ENCODE measurements at regions not wholly inside any gene's neighbourhood (a gene's known extent, or its start where the extent isn't known, plus 50 kb on each side); places are given as distances from the start of the nearest gene placed in this dataset.

DNA sequence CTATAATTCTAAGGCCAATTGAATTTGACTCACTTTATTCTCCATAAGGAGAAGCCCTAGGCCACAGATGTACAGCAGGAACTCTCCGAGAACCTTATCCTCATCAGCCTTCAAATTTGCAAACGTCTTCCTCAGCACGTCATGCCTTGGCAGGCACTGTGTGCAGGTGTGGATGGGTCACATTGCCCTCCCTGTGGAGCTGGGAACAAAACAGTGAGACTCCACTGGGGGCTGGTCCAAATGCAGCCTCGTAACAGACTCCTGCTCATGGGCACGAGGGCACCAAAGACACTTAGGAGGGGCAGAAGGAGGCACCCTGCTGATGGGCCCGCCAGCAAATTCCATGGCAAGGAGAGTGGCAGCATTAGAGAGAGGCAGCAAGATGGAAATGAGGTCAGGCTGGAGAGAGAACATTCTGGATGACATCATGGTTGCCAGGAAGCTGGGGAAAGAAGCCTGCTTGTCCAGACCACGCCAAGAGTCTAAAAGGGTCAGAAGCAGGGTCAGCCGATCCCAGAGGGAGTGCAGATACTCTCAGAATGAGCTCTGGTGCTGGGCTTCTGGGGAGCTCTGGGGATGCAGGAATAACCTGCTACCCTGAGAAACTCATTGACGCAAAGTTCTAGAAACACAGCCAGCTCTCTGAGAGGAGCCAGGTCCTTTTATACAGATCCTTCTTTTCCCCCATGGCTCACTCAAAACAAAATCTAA lies 242.2 kb downstream of the B3GLCT start:
- DNase-seq (ENCODE audit: low read depth): no peak

DNA sequence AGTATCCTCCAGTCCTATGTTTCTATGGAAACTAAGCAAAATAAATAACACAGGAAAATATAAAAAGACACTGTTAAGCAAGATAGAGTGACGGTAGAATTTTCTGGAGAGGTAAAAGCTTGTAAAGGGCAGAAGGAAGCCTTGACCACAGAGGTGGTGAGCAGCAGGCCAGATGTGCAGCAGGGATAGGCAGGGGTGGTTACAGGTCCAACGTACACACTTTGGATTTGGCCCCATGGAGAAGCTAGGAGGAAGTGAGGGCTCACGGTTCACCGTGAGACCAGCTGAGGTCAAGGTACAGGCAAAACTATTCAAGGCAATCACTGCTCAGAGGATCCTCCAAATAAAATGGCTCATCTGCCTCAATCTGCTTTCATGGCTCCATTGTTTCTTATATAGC lies 242.8 kb downstream of the B3GLCT start:
- DNase-seq (ENCODE audit: low read depth): no peak

DNA sequence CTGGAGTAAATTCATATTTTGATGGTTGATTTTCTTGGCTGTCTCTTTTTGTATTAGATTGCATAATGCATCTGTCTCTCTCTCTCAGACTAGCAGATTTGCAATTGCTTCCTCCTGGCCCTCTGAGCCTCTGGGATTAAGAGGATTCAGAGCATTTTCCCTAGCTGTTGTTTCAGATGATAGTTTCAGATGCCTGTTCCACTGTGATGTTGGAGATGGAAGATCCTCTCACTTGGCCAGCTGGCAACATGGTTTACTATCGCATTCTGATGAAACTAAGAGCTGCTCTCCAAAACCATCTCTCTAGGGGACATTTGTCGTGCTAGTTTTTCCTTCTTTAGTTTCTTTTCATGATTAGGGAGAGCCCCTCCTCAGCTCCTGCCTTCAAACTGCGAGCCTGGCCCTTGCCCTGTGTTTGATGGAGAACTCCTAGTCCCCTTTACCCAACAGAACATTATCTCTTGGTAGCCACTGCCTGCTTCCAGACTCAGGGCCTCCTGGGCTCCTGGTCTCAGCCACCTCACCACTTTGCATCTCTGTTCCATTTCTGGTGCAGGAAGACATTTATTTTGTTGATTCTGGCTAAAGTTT lies 244.6 kb downstream of the B3GLCT start:
- DNase-seq (ENCODE audit: low read depth): no peak

DNA sequence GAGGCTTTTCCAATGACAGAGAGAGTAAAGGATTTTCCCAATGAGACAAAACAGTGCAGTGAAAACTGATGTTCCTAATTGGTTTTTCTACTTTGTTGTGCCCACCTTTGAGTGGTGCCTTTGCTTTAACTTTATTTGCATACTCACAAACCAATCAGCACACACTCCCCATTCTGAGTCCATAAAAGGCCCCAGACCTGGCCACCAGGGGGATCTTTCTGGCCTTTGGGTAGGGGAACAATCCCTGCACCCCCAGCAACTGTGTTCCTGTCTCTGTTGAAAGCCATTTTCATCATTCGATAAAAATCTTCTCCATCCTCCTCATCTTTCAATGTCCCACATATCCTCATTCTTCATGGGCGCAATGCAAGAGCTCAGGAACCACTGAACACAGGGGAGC lies 252.8 kb downstream of the B3GLCT start:
- no peak for DNase-seq (ENCODE audit: low read depth)

DNA sequence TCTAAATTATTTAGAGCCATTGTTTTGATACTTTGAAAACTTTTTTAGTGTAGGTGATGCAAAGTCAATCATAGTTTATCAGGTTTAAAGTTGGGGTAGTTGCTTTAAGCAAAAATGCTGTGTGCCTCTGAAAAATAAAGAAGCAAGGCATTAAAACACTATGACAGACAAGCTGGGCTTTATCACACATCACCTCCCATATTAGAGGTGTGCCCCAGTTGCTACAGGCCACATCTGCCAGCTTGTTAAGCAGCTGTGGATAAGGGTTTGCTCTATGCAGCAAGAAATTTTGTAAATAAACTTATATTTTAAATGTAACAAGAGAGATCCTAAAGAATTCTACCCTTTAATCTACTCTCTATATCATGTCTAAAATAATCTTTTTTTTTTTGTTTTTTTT lies 255.8 kb downstream of the B3GLCT start:
- DNase-seq (ENCODE audit: low read depth): no peak

DNA sequence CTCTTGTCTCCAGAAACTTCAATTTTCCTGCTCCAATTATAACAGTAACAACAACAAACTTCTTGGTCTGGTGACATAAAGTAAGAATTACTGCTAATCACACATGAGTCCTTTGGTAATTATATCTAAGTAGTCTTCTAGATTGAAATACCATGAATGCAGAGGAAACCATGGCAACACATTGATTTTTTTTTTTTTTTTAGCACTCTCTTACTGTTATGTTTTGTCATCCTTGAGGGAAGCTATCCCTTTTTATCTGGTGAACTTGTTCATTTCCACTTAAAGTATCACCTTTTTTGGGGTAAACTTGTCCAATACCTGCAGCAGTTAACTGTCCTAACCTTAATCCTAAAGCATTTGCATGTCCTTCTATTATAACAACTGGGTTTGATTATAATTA lies 256.3 kb downstream of the B3GLCT start:
- no peak for DNase-seq (ENCODE audit: low read depth)

DNA sequence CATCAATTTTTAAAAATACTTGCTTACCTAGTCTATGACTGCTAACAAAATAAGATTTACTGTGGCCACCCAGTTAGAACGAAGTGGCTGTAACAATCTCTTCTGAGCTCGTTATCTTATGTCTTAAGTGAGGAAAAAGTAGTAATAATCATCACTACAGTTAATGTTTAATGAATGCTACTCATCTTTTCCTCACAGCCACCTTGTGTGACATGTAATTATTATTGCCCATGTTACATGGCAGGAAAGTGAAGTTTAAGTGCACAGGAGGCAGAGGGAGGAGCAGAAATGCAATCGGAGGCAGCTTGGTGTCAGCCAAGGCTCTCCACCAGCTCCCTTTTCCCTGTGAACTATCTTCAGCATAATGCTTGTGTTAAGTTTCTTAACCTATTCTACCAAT lies 260.3 kb downstream of the B3GLCT start:
- no peak for DNase-seq (ENCODE audit: low read depth)

DNA sequence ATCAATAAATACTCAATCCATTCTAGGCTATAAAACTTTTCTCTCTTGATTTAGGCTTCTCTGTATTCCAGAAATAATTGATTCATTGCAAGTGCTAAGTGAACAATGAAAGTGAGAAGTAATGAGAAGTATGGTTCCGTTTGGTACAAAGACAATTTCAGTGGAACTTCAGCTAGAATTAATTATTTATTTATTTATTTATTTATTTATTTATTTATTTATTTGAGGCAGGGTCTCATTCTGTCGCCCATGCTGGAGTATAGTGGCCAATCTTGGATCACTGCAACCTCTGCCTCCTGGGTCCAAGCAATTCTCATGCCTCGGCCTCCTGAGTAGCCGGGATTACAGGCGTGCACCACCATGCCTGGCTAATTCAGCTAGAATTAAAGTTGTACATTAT lies 262.1 kb downstream of the B3GLCT start:
- no peak for DNase-seq (ENCODE audit: low read depth)

DNA sequence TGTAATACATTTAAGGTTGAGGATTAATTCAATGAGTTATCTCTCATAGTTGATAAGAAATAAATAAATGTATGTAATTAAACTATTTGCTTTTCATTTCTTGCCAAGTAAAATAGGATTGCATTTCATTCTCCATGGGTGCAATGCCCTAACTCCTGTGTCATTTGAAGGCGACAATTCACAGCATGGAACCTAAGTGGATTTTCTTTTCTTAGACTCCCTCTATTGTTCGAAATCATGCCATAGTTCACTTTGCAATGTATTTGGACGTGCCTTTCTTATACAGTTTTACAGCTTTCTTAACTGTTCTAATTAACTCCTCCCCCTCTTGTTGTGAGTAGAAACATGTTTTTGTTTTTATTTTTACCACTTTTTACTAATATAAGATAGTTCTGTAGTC lies 263.0 kb downstream of the B3GLCT start:
- no peak for DNase-seq (ENCODE audit: low read depth)

DNA sequence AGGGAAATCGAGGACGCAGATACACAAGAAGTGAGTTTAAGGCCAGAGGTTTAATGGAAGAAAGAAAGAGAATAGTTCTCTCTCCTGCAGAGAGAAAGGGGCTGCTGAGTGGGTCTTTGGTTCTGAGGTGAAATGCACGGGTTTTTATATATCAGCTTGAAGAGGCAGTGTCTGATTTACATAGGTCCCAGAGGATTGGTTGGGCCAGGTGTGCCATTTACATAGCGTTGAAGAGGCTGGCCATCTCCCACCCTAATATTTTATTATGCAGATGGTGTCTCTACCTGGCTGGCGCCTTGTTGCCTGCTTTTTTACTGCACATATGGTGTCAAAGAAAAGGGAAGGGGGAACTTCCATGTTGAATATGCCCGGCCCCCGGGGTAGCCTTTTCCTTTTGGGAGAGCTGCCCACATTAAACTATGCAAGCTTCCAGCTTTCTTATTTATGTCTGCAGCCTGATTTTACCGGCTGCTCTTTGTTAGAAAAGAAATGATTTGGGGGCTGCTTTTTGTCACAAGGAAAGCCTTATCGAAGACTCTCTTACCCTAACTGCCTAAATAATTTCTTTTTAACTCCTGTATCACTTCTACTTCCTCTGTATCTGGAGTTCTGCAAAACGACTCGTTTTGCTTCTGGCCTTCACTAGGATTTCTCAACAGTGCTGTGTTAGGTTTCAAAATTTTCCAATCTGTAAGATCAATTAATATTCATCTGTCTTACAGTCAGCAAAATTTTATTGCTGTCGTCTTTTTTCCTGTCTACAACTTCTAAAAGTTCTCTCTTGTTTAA lies 268.5 kb downstream of the B3GLCT start:
- no peak for DNase-seq (ENCODE audit: low read depth)

DNA sequence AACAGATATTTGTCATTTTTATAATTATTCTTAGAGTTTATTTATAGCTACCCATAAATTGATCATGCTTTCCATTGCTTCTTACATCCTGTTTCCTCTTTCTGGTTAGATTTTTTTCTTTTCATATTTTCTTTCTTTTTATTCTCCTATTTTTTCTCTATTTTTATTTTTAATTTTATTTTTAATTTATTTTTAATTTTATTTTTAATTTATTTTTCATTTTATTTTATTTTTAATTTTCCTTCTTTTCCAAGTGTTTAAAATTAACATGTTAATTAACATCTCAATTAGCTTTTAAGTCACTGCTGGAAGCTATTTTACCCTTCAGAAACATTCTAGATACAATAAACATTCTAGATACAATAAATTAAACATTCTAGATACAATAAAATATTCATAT lies 269.6 kb downstream of the B3GLCT start:
- DNase-seq (ENCODE audit: low read depth): no peak

DNA sequence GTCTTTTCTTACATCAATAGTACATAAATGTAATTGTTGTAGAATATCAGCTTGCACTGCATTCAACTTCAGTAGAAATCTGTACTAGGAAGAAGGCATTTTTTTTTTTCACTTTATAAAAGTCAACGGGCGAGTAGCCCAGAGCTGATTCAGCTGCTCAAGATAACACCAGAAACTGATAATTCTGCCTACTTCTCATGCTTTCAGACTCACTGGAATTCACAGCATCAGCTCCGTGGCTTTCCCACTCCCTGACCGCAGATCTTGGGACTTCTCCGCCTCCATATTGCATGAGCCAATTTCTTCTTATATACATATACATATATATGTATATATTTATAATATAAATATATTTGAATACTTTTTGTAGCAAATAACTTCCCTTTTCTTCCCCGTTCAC lies 263.1 kb upstream of the RXFP2 start:
- peak; percentile 72 for DNase-seq (ENCODE audit: low read depth)

DNA sequence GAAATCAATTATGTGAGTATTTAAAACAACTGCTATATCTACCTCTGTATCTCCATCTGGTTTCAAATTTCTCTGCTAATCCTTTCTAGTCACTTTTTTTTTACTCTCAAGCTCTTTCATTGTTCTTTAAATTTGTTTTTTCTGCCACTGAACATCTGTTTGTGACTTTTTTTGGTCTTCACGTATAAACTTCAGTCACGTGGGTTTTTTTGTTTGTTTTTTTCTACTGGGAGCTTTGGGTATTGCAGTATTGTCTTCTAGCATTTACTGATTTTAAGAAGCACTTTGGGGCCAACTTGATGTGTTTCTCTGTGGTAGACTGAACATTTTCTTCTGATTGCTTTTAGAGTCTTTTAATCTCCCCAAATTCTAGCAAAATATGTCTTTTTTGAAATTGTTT lies 262.6 kb upstream of the RXFP2 start:
- DNase-seq (ENCODE audit: low read depth): peak; percentile 3

DNA sequence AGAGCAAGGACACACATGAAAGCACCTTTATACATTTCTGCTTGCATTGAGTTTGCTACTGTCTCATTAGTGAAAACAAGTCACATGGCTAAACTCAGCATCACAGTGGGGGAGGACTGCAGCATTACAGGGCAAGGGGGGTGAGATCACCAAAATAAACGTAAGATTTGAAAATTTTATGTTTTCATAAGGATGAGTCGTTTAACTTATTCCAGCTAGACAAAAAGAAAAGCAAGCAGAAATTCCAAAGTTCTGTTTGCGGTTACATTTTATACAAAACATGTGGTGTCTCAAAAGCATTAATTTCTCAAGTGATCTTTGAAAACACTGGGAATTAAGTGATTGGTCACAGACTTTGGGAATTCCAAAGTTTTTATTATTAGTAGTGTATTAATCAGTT lies 261.4 kb upstream of the RXFP2 start:
- DNase-seq (ENCODE audit: low read depth): peak; percentile 40

DNA sequence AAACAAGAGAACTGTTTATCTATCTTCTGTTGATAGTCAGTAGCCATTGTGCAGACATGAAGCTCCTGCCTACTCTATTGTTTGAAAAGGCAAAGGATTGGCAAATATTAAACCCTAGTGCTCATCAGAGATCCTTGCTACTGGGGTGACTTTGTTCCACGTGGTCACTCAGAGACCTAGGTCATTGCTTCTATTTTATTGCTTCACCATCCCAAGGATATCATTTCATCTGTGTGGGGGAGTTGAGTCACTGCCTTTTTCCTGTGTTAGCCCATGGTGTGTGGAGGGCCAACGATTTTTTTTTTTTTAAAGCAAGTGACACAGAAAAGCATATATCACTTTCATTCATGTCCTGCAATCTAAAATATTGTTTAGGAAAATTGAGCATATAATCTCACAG lies 254.1 kb upstream of the RXFP2 start:
- DNase-seq (ENCODE audit: low read depth): no peak

DNA sequence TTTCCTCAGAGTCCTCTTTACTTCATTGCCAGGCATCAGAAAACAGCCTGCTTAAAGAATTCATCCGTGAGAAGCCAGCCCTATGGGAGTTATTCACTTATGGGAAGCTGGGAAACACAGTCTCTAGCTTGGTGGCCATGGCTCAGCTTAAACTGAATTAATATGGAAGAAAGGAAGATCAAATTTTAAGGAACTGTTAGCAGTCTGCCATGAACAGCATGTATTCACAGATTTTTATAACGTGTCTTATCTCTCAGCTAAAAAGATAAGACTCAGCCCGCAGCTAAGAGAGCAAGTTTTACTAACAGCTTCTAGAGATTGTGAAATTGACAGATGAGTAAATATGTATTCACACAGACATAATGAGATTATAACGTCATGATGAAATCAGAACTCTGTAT lies 253.7 kb upstream of the RXFP2 start:
- no peak for DNase-seq (ENCODE audit: low read depth)

DNA sequence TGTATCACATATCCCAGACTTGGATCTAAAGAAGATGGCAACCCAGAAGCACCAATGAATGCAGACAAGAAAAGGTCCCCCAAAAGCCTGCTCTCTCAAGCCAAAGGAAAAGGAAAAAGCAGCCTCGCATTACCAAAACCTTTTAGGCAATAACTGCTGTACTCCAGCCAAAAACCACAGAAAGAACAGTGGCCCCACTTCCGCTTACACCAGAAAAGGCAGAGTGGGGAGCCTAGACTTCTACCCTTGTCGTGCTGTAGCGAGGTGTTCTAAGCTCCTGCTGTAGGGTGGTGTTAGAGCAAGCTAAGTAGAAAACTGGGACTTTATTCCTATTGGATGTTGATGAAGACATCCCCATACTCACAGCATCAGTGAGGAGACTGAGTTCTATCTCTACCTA lies 244.0 kb upstream of the RXFP2 start:
- no peak for DNase-seq (ENCODE audit: low read depth)

DNA sequence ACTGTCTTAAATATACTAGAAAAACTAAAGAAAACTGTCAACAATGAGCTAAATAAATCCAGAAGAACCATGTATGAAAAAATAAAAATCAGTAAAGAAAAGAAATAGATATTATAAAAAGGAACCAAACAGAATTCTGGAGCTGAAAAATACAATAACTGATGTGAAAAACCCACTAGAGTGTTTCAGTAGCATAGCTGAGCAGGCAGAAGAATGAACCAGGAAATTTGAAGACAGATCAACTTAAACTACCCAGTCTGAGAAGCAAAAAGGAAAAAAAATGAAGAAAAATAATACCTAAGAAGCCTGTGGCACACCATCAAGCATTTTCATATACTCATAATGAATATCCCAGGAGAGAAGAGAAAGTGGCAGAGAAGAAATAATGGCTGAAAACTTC lies 240.1 kb upstream of the RXFP2 start:
- no peak for DNase-seq (ENCODE audit: low read depth)

DNA sequence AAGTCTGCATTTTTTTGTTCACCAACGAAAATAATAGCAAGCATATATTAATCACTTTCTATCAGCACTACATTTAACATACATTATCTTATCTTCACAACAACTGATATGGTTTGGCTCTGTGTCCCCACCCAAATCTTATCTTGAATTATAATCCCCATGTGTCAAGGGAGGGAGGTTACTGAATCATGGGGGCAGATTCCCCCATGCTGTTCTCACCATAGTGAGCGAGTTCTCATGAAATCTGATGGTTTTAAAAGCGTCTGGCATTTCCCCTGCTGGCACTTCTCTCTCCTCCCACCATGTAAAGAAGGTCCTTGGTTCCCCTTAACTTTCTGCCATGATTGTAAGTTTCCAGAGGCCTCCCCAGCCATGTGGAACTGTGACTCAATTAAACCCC lies 235.7 kb upstream of the RXFP2 start:
- no peak for DNase-seq (ENCODE audit: low read depth)

DNA sequence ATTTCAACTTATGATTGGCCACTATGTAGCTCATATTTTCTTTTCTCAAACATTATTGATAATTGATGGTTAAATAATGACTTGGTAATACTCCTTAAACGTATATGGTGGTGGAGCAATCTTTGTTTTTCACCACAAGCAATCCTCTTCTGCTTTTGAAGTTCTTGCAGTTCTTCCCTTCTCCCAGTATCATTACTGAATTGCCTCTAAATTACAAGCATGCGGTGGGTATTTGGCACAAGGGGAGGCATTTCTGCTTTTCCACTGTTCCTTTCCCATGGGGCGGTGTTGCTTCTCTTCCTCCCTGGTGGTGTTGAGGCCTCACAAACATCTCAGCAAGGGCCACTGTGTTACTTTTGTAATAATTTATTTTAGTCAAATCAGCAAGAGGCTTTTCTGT lies 234.4 kb upstream of the RXFP2 start:
- DNase-seq (ENCODE audit: low read depth): no peak

DNA sequence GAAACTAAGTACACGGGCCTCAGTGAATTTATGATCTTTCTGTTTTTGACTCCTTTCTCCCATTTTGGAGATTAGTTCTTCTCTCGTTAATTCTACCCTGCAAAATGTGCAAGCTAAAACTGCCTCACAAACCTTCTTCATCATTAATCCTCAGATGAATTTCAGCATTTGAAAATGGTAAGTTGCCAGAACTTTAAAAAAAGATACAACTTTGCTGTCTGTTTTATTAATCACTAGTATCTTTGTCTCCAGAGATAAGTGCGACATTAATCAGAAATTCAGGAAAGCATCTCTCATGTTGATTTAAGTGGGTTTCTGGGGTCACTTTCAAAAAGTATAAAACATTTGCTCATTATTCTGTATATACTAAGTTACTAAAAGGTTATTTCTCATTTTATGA lies 227.0 kb upstream of the RXFP2 start:
- no peak for DNase-seq (ENCODE audit: low read depth)

DNA sequence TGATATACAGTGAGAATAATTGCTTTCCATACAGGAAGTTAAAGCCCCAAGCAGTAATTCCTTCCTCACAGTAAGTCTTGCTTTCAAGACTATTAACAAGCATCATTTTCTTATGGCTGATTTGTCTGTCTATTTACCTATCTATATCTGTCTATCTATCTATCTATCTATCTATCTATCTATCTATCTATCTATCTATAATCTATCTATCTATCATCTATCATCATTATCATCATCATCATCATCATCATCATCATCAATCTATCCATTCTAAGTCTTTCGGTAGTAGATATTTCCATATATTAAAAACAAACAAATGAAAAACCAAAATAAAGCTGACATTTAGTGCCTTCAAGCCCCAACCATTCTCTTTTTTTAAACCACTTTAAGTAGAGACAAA lies 224.4 kb upstream of the RXFP2 start:
- no peak for DNase-seq (ENCODE audit: low read depth)

DNA sequence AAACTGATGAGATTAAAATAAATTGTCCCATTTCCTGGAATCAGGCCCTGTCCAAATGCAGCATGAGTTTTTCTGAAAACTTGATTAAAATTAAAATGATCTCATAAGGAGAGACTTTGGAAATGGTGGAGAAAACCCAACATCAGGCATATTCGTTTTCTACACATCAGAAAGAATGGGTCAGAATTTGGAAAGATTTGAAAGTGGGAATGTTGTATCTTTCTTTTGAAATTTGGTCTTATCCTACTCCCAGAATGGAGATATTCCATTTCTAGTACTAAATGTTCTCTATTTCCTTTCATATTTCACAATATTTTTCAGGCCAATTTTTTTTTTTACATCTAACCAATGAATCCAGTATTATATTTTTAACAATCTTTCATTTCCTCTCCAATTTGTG lies 223.9 kb upstream of the RXFP2 start:
- no peak for DNase-seq (ENCODE audit: low read depth)

DNA sequence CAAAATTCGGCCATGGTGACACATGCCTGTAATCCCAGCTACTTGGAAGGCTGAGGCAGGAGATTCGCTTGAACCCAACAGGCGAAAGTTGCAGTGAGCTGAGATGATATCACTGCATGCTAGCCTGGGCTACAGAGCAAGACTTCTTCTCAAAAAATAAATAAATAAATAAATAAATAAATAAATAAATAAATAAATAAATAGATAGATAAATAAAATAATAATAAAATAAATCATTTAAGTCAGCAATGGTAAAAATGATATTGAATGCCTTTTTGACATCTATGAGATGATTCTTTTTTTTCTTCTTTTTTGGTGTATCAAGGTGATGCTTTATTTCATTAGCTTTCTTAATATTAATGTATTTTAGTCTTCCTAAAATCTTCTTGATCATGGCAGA lies 221.7 kb upstream of the RXFP2 start:
- no peak for DNase-seq (ENCODE audit: low read depth)

Data from HS-27A (cell line).